Natural killer cell (primary cell): ENCODE measurements at regions not wholly inside any gene's neighbourhood (a gene's known extent, or its start where the extent isn't known, plus 50 kb on each side); places are given as distances from the start of the nearest gene placed in this dataset.

Source experiments
- ATAC-seq, 3 donors: fragments of 150-1000 bp in 2 of 3; fragments of 200-7000 bp in 1 of 3; cut with Tn5 transposase; 1 replicate in 1 of 3; 2 replicates in 2 of 3; pipeline ENCODE4 v1.10.0; 2021; ENCODE audit warnings: mild to moderate bottlenecking in 2 of 3, moderate library complexity in 2 of 3
- DNase-seq, 2 donors: peaks; one replicate each; pipeline versions ENCODE4 v3.0.0 to v3.0.0-alpha.2; 2013 to 2021; ENCODE audit warnings: mixed read lengths in 1 of 2
- H3K27ac ChIP-seq: one replicate; pipeline ENCODE4 v1.5.1; 2013; ENCODE audit warnings: mild to moderate bottlenecking, low read length
- H3K27me3 ChIP-seq: one replicate; pipeline ENCODE4 v1.6.1; 2013; ENCODE audit warnings: low read length; ENCODE audit not compliant: control insufficient read depth, insufficient read depth
- H3K36me3 ChIP-seq: one replicate; pipeline ENCODE4 v1.6.1; 2013; ENCODE audit warnings: low read length; ENCODE audit not compliant: control insufficient read depth, insufficient read depth
- H3K4me1 ChIP-seq: one replicate; pipeline ENCODE4 v1.6.1; 2013; ENCODE audit warnings: low read length; ENCODE audit not compliant: control insufficient read depth, insufficient read depth
- H3K4me3 ChIP-seq: one replicate; pipeline ENCODE4 v1.5.1; 2013; ENCODE audit warnings: low read length
- H3K9me3 ChIP-seq: one replicate; pipeline ENCODE4 v1.6.1; 2013; ENCODE audit warnings: low read length; ENCODE audit not compliant: control insufficient read depth, insufficient read depth
- H3K27ac Mint-ChIP-seq, 2 donors: one replicate each; pipeline ENCODE4 v1.8.0; 2022; ENCODE audit warnings: mild to moderate bottlenecking in 2 of 2, mixed read lengths in 2 of 2, moderate library complexity in 1 of 2
- H3K27me3 Mint-ChIP-seq, 2 donors: one replicate each; pipeline ENCODE4 v1.8.0; 2022; ENCODE audit warnings: low read depth in 2 of 2, mixed read lengths in 2 of 2
- H3K36me3 Mint-ChIP-seq: one replicate; pipeline ENCODE4 v1.8.0; 2022; ENCODE audit warnings: mixed read lengths
- H3K4me1 Mint-ChIP-seq, 2 donors: one replicate each; pipeline ENCODE4 v1.8.0; 2022; ENCODE audit warnings: mixed read lengths in 2 of 2
- H3K4me3 Mint-ChIP-seq: one replicate; pipeline ENCODE4 v1.8.0; 2022; ENCODE audit warnings: mild to moderate bottlenecking, moderate library complexity, mixed read lengths
- H3K9me3 Mint-ChIP-seq, 2 donors: one replicate each; pipeline ENCODE4 v1.8.0; 2022; ENCODE audit warnings: mixed read lengths in 2 of 2
- WGBS: methylation state at CpG from one replicate; pipeline ENCODE4 v1.1.7; 2013; ENCODE audit warnings: missing lambda C conversion rate; ENCODE audit not compliant: insufficient coverage; 5-methylcytosine and 5-hydroxymethylcytosine counted together
- intact Hi-C: fragments of 100-400 bp; cut with micrococcal nuclease; formaldehyde crosslinking; loops from one replicate; pipeline ENCODE4 v1.14.2; 2022
- TF ChIP-seq, protein P1 (sequence below): fragments of 200-600 bp; IDR thresholded peaks from one replicate; pipeline ENCODE4 v1.8.0; 2022; ENCODE audit warnings: antibody characterized with exemption

DNA sequence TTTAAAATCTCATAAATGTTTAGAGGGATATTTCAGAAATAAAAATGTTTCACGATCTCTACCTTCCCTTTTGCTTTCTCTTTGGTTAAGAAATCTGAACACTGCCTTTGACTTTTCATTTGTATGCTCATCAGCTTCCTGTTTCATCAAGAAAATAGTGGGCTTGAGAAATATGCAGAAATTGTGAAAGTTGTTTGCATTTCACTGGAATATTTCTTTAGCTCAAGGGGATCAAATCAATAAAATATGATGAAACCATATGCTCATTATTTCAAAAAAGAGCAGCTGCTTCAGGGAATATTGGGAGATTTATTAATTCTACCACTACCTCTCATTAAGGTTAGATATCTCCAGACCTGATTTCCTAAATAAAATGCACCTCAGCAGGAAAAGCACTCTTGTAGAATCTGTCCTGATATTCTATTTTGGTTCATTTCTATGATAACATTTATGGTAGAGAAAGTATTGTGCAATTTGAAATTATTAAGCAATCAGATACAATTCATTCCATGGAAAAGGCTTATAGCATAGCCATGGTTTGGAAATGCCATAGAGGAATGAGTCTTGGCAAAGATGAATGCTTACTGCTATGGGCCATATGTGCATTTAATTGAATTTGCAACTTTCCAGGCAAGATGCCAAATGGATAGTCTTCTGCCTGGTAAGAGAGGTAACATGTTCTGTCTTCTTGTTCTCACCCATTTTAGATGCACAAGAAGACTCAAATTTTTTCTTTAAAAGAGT is 212.6 kb upstream of the SLC16A7 start:
- Mint-ChIP-seq H3K9me3 (peaks cover 2 to 6% of the 10 kb centered on the region in 2 donors), H3K27ac (peak overlapping the region in 1 of 2 donors; percentile 23), H3K4me3 (no peak overlapping the region), H3K36me3 (no peaks in the 10 kb centered on the region), H3K27me3 (no peaks in the 10 kb centered on the region), H3K4me1 (peaks cover 5 to 6% of the 10 kb centered on the region in 2 donors)
- H3K27me3 ChIP-seq: no peaks in the 10 kb centered on the region
- no peaks in the 10 kb centered on the region for H3K4me1 ChIP-seq
- no peaks in the 10 kb centered on the region for H3K9me3 ChIP-seq
- ATAC-seq (no peak), DNase-seq (no peak)
- H3K27ac ChIP-seq: no peak overlapping the region
- H3K4me3 ChIP-seq: no peak overlapping the region
- no CpG with 5 or more reads among the region's 1 CpG for WGBS
- intact Hi-C loops: no loop called here
- no peaks in the 10 kb centered on the region for H3K36me3 ChIP-seq
- TF ChIP-seq, protein P1, sequence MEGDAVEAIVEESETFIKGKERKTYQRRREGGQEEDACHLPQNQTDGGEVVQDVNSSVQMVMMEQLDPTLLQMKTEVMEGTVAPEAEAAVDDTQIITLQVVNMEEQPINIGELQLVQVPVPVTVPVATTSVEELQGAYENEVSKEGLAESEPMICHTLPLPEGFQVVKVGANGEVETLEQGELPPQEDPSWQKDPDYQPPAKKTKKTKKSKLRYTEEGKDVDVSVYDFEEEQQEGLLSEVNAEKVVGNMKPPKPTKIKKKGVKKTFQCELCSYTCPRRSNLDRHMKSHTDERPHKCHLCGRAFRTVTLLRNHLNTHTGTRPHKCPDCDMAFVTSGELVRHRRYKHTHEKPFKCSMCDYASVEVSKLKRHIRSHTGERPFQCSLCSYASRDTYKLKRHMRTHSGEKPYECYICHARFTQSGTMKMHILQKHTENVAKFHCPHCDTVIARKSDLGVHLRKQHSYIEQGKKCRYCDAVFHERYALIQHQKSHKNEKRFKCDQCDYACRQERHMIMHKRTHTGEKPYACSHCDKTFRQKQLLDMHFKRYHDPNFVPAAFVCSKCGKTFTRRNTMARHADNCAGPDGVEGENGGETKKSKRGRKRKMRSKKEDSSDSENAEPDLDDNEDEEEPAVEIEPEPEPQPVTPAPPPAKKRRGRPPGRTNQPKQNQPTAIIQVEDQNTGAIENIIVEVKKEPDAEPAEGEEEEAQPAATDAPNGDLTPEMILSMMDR: no peak

DNA sequence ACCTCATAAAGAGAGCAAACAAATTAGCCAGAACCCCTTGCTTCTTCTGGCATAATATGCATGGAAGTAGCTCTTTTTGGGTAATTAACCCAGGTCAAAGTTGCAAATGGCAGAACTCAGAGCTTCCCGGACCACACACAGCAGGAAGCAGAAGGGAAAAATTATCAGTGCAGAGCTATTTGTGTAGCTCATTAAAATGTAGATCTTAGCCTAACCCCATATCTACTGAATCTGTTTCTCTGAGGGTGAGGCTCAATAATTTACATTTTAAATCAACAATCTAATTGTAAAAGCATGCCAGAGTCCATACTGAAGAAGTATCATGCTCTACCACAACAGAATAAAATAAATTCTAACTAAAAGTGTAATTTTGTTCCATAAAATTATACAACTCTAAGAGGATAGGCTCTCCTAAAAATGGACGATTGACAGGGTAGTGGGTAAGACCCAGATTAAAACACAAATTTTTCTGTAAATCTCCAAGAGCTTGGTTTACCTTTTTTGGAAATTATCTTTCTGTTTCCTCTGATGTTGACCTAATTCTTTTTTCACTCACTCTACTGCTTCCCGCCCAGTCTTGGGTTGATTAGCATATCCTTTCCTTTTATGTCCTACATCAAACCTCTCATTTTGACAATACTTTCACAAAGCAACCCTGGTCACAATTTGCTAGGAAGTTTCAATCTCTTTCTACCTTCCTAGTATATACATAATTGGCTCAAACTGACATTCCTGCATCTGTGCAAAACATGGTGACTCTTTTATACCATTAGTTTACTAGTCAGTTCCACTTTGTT is 213.3 kb upstream of the SLC16A7 start:
- 63% methylated on average over 3 of the region's 3 CpGs for WGBS
- H3K27me3 Mint-ChIP-seq: no peaks in the 10 kb centered on the region
- peaks cover 5 to 6% of the 10 kb centered on the region in 2 donors for H3K4me1 Mint-ChIP-seq
- Histone ChIP-seq H3K27me3 (no peaks in the 10 kb centered on the region), H3K36me3 (no peaks in the 10 kb centered on the region), H3K4me1 (no peaks in the 10 kb centered on the region), H3K4me3 (no peak overlapping the region), H3K27ac (no peak overlapping the region), H3K9me3 (no peaks in the 10 kb centered on the region)
- ATAC-seq (no peak), DNase-seq (no peak)
- H3K9me3 Mint-ChIP-seq: peaks cover 2 to 6% of the 10 kb centered on the region in 2 donors
- H3K4me3 Mint-ChIP-seq: peak overlapping the region; percentile 33
- TF ChIP-seq, protein P1: no peak
- intact Hi-C loops: no loop called here
- no peaks in the 10 kb centered on the region for H3K36me3 Mint-ChIP-seq
- peak overlapping the region in 1 of 2 donors; percentile 23 for H3K27ac Mint-ChIP-seq

DNA sequence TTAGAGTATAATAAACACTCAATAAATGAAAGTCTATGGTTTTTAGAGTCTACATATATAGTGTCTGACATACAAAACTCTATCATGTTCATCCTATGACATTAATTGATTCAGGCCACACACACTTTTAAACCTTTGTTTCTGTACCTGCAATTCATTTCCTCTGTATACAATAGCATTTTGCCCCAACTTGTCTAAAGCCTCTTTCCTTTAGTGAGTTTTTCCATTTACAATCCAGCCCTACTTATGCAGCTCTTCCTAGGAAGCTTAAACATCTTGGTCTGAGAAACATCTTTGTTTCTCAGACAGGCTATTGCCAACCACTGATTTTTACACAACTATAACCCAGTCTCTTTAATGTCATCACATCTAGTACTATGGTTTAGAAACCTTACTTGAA is 214.7 kb upstream of the SLC16A7 start:
- Histone ChIP-seq H3K4me3 (no peak overlapping the region), H3K9me3 (no peaks in the 10 kb centered on the region), H3K27me3 (no peaks in the 10 kb centered on the region), H3K27ac (no peak overlapping the region), H3K4me1 (no peaks in the 10 kb centered on the region), H3K36me3 (no peaks in the 10 kb centered on the region)
- Mint-ChIP-seq H3K9me3 (peaks cover 2 to 6% of the 10 kb centered on the region in 2 donors), H3K36me3 (no peaks in the 10 kb centered on the region), H3K4me1 (peaks cover 5 to 6% of the 10 kb centered on the region in 2 donors), H3K27me3 (no peaks in the 10 kb centered on the region), H3K27ac (no peak overlapping the region), H3K4me3 (no peak overlapping the region)
- intact Hi-C loops: no loop called here
- ATAC-seq: no peak
- no peak for DNase-seq
- TF ChIP-seq, protein P1: no peak
